ENCODE measurements at regions not wholly inside any gene's neighbourhood (a gene's known extent, or its start where the extent isn't known, plus 50 kb on each side); places are given as distances from the start of the nearest gene placed in this dataset.

DNA sequence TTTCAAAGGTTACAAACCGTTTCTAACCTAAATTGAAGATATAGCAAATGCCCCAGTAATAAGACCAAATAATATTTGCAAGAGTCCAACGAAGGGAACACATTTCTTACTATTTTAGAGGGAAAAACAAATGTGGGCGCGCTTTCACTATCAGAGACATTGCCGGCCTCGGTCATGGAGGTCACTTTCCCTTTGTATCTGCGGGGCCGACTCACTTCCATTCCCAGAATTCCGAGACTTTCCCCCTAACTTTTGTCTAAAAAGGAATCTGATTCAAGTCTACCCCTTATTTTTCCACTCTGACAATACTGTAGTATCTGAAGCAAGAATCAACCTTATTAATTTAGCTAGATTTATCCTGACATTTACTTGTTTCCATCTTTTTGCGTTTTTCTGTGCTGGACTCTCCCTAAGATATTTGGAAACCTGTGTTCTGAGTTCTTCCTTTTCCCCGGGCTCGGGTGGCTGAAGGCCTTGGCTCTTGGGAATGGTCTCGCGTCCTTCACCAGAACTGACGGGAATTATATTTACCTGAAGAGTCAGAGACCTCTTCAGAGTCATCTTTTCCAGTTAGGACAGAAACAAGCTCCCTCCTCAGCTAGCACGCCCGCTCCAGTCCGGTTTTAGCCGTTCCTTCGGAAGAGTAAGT lies 71.8 kb upstream of the ZNF184 start (continued):
- no peak for TF ChIP-seq KDM3A (CRISPR knock-in tag; IDR thresholded peaks at IDR 0.05; ENCODE audit: low read depth)
- 0 out of 2 replicates have a peak, but pooled peaks have one; percentile 12 for TF ChIP-seq ZBTB42 (CRISPR knock-in tag; IDR thresholded peaks at IDR 0.05)
- TF ChIP-seq, protein P1, sequence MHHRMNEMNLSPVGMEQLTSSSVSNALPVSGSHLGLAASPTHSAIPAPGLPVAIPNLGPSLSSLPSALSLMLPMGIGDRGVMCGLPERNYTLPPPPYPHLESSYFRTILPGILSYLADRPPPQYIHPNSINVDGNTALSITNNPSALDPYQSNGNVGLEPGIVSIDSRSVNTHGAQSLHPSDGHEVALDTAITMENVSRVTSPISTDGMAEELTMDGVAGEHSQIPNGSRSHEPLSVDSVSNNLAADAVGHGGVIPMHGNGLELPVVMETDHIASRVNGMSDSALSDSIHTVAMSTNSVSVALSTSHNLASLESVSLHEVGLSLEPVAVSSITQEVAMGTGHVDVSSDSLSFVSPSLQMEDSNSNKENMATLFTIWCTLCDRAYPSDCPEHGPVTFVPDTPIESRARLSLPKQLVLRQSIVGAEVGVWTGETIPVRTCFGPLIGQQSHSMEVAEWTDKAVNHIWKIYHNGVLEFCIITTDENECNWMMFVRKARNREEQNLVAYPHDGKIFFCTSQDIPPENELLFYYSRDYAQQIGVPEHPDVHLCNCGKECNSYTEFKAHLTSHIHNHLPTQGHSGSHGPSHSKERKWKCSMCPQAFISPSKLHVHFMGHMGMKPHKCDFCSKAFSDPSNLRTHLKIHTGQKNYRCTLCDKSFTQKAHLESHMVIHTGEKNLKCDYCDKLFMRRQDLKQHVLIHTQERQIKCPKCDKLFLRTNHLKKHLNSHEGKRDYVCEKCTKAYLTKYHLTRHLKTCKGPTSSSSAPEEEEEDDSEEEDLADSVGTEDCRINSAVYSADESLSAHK (CRISPR knock-in tag; IDR thresholded peaks at IDR 0.05; ENCODE audit: borderline replicate concordance), result no peak
- TF ChIP-seq HOMEZ (CRISPR knock-in tag; IDR thresholded peaks at IDR 0.05; ENCODE audit: low read depth), result no peak
- TF ChIP-seq KLF6 (CRISPR knock-in tag; IDR thresholded peaks at IDR 0.05), result 0 out of 2 replicates have a peak, but pooled peaks have one; percentile 12
- no peak for TF ChIP-seq MLLT10 (CRISPR knock-in tag; IDR thresholded peaks at IDR 0.05)
- no peak for TF ChIP-seq CENPX (CRISPR knock-in tag; IDR thresholded peaks at IDR 0.05)
- 0 out of 2 replicates have a peak, but pooled peaks have one; percentile 15 for TF ChIP-seq SPEN (CRISPR knock-in tag; IDR thresholded peaks at IDR 0.05; ENCODE audit: low read depth)
- TF ChIP-seq ZNF530 (CRISPR knock-in tag; IDR thresholded peaks at IDR 0.05; ENCODE audit: low read depth), result no peak
- TF ChIP-seq PRPF4 (IDR thresholded peaks at IDR 0.05; ENCODE audit: low read depth, low read length, poor library complexity, severe bottlenecking), result no peak
- TF ChIP-seq MEIS1 (CRISPR knock-in tag; IDR thresholded peaks at IDR 0.05; ENCODE audit: borderline replicate concordance), result 0 out of 2 replicates have a peak, but pooled peaks have one; percentile 15
- no peak for TF ChIP-seq ATF6 (CRISPR knock-in tag; conservative IDR thresholded peaks at IDR 0.05)
- TF ChIP-seq ZNF563 (CRISPR knock-in tag; IDR thresholded peaks at IDR 0.05), result no peak
- 0 out of 2 replicates have a peak, but pooled peaks have one; percentile 67 for TF ChIP-seq ZNF543 (CRISPR knock-in tag; IDR thresholded peaks at IDR 0.05)
- TF ChIP-seq HHEX (CRISPR knock-in tag; IDR thresholded peaks at IDR 0.05), result no peak
- TF ChIP-seq, protein P2, sequence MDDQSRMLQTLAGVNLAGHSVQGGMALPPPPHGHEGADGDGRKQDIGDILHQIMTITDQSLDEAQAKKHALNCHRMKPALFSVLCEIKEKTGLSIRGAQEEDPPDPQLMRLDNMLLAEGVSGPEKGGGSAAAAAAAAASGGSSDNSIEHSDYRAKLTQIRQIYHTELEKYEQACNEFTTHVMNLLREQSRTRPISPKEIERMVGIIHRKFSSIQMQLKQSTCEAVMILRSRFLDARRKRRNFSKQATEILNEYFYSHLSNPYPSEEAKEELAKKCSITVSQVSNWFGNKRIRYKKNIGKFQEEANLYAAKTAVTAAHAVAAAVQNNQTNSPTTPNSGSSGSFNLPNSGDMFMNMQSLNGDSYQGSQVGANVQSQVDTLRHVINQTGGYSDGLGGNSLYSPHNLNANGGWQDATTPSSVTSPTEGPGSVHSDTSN (CRISPR knock-in tag; IDR thresholded peaks at IDR 0.05; ENCODE audit: borderline replicate concordance), result no peak
- TF ChIP-seq ZNF510 (CRISPR knock-in tag; IDR thresholded peaks at IDR 0.05; ENCODE audit: low read depth), result peak; percentile 55; the same call in 1 of the 2 replicates
- TF ChIP-seq MXI1 (IDR thresholded peaks at IDR 0.05; ENCODE audit: borderline replicate concordance, low read depth, low read length), result no peak
- 0 out of 2 replicates have a peak, but pooled peaks have one; percentile 46 for TF ChIP-seq AKAP8 (CRISPR knock-in tag; IDR thresholded peaks at IDR 0.05)
- TF ChIP-seq ZNF615 (CRISPR knock-in tag; IDR thresholded peaks at IDR 0.05; ENCODE audit: borderline replicate concordance), result 0 out of 2 replicates have a peak, but pooled peaks have one; percentile 45
- no peak for TF ChIP-seq HNF4A (CRISPR knock-in tag; IDR thresholded peaks at IDR 0.05)
- TF ChIP-seq ATAD3A (CRISPR knock-in tag; IDR thresholded peaks at IDR 0.05), result no peak

Data from HepG2 (cell line).